Liver (tissue), 8 donors: ENCODE measurements at regions not wholly inside any gene's neighbourhood (a gene's known extent, or its start where the extent isn't known, plus 50 kb on each side); places are given as distances from the start of the nearest gene placed in this dataset.

ENCODE experiments used
- DNase-seq: peaks from one replicate; pipeline ENCODE4 v3.0.0-alpha.2; 2017; ENCODE audit warnings: low spot score
- H3K27ac ChIP-seq, 2 donors: one replicate each; pipeline ENCODE4 v1.7.0; 2013; ENCODE audit warnings: inconsistent platforms in 2 of 2, low read length in 2 of 2, control low read depth in 1 of 2, low read depth in 1 of 2, mild to moderate bottlenecking in 1 of 2
- H3K27me3 ChIP-seq, 4 donors: one replicate each; pipeline versions ENCODE4 v1.6.1 to v1.7.0; 2013; ENCODE audit warnings: low read length in 3 of 4, inconsistent platforms in 1 of 4, mild to moderate bottlenecking in 1 of 4, moderate library complexity in 1 of 4; ENCODE audit not compliant: control insufficient read depth in 4 of 4, insufficient read depth in 4 of 4
- H3K36me3 ChIP-seq, 4 donors: one replicate each; pipeline versions ENCODE4 v1.6.1 to v1.7.0; 2013; ENCODE audit warnings: low read length in 3 of 4, mild to moderate bottlenecking in 3 of 4, low read depth in 1 of 4, moderate library complexity in 1 of 4; ENCODE audit not compliant: control insufficient read depth in 4 of 4, insufficient read depth in 3 of 4
- H3K4me1 ChIP-seq, 4 donors: one replicate each; pipeline versions ENCODE4 v1.6.1 to v1.7.0; 2013; ENCODE audit warnings: low read length in 3 of 4, mild to moderate bottlenecking in 3 of 4, moderate library complexity in 1 of 4; ENCODE audit not compliant: control insufficient read depth in 4 of 4, insufficient read depth in 4 of 4
- H3K4me3 ChIP-seq, 3 donors: one replicate each; pipeline versions ENCODE4 v1.6.1 to v1.7.0; 2013; ENCODE audit warnings: low read length in 3 of 3, control low read depth in 1 of 3, low read depth in 1 of 3, mild to moderate bottlenecking in 1 of 3
- H3K9ac ChIP-seq, 2 donors: one replicate each; pipeline ENCODE4 v1.7.0; 2013; ENCODE audit warnings: low read length in 2 of 2, mild to moderate bottlenecking in 2 of 2, moderate library complexity in 2 of 2, control low read depth in 1 of 2, low read depth in 1 of 2
- H3K9me3 ChIP-seq, 4 donors: one replicate each; pipeline versions ENCODE4 v1.6.1 to v1.7.0; 2013; ENCODE audit warnings: low read length in 3 of 4; ENCODE audit not compliant: control insufficient read depth in 4 of 4
- ATF3 ChIP-seq: IDR thresholded peaks from 2 replicates; pipeline ENCODE4 v1.6.1; 2016; ENCODE audit warnings: antibody characterized with exemption
- CTCF ChIP-seq: fragments of 150-350 bp; IDR thresholded peaks from 2 replicates; pipeline ENCODE4 v1.5.1; 2017; ENCODE audit warnings: improper control_type of control experiment, low read depth, low read length; ENCODE audit not compliant: missing input control
- EGR1 ChIP-seq, 2 donors: IDR thresholded peaks; 2 replicates each; pipeline ENCODE4 v1.6.1; 2016 to 2018; ENCODE audit warnings: antibody characterized with exemption in 2 of 2, low read depth in 2 of 2
- FOXA1 ChIP-seq: IDR thresholded peaks from 2 replicates; pipeline ENCODE4 v1.6.1; 2016; ENCODE audit warnings: antibody characterized with exemption
- FOXA2 ChIP-seq: IDR thresholded peaks from 2 replicates; pipeline ENCODE4 v1.6.1; 2016; ENCODE audit warnings: antibody characterized with exemption
- GABPA ChIP-seq, 2 donors: IDR thresholded peaks in 1 of 2; conservative IDR thresholded peaks in 1 of 2; 2 replicates each; pipeline ENCODE4 v1.6.1; 2016; ENCODE audit warnings: antibody characterized with exemption in 2 of 2, mild to moderate bottlenecking in 1 of 2, moderate library complexity in 1 of 2
- HNF4A ChIP-seq, 2 donors: conservative IDR thresholded peaks; 2 replicates each; pipeline ENCODE4 v1.6.1; 2016; ENCODE audit warnings: antibody characterized with exemption in 2 of 2, mild to moderate bottlenecking in 2 of 2
- HNF4G ChIP-seq: IDR thresholded peaks from 2 replicates; pipeline ENCODE4 v1.6.1; 2016; ENCODE audit warnings: antibody characterized with exemption
- JUND ChIP-seq, 2 donors: IDR thresholded peaks; 2 replicates each; pipeline ENCODE4 v1.6.1; 2016; ENCODE audit warnings: antibody characterized with exemption in 2 of 2
- MAX ChIP-seq: IDR thresholded peaks from 2 replicates; pipeline ENCODE4 v1.6.1; 2016; ENCODE audit warnings: antibody characterized with exemption
- NR2F2 ChIP-seq: IDR thresholded peaks from 2 replicates; pipeline ENCODE4 v1.6.1; 2016; ENCODE audit warnings: antibody characterized with exemption
- RAD21 ChIP-seq, 2 donors: IDR thresholded peaks; 2 replicates each; pipeline ENCODE4 v1.6.1; 2016; ENCODE audit warnings: antibody characterized with exemption in 2 of 2, mild to moderate bottlenecking in 2 of 2
- REST ChIP-seq: IDR thresholded peaks from 2 replicates; pipeline ENCODE4 v1.6.1; 2016; ENCODE audit warnings: antibody characterized with exemption, mild to moderate bottlenecking
- RXRA ChIP-seq, 2 donors: IDR thresholded peaks; 2 replicates each; pipeline ENCODE4 v1.6.1; 2017 to 2018; ENCODE audit warnings: antibody characterized with exemption in 2 of 2, mild to moderate bottlenecking in 1 of 2
- SP1 ChIP-seq: IDR thresholded peaks from 2 replicates; pipeline ENCODE4 v1.6.1; 2018; ENCODE audit warnings: antibody characterized with exemption, mild to moderate bottlenecking
- TAF1 ChIP-seq: conservative IDR thresholded peaks from 2 replicates; pipeline ENCODE4 v1.6.1; 2016; ENCODE audit warnings: antibody characterized with exemption, mild to moderate bottlenecking
- YY1 ChIP-seq: IDR thresholded peaks from 2 replicates; pipeline ENCODE4 v1.6.1; 2016; ENCODE audit warnings: antibody characterized with exemption, mild to moderate bottlenecking
- ZBTB33 ChIP-seq: IDR thresholded peaks from 2 replicates; pipeline ENCODE4 v1.6.1; 2016; ENCODE audit warnings: antibody characterized with exemption
- WGBS: extraction: QIAGEN DNeasy Blood & Tissue Kit; methylation state at CpG from one replicate; pipeline ENCODE4 v1.1.7; 2013; 5-methylcytosine and 5-hydroxymethylcytosine counted together
- donor health status: healthy.
- donor health status: healthy.
- donor health status: healthy.
- donor health status: healthy.
- donor health status: healthy.

GRCh38 chr13:107941345-107942029, 273.8 kb downstream of the LIG4 start:
- TF ChIP-seq HNF4A (conservative IDR thresholded peaks at IDR 0.05) = no peak
- TF ChIP-seq HNF4G = no peak
- TF ChIP-seq TAF1 = no peak
- TF ChIP-seq JUND (IDR thresholded peaks at IDR 0.05) = no peak
- no peak for TF ChIP-seq CTCF
- no peak for TF ChIP-seq EGR1 (IDR thresholded peaks at IDR 0.05; ENCODE audit: low read depth in 2 of 2)
- no peak for TF ChIP-seq MAX
- TF ChIP-seq NR2F2 = no peak
- no peak for TF ChIP-seq GABPA (IDR thresholded peaks at IDR 0.05 in 1 of 2, conservative IDR thresholded peaks at IDR 0.05 in 1 of 2)
- TF ChIP-seq SP1 = no peak
- no peak for TF ChIP-seq FOXA1
- Histone ChIP-seq H3K36me3 (no peaks in the 10 kb centered on the region), H3K4me1 (no peaks in the 10 kb centered on the region), H3K27ac (no peak overlapping the region), H3K4me3 (no peak overlapping the region), H3K9me3 (peaks cover 0 to 4% (median 0%) of the 10 kb centered on the region in 4 donors), H3K27me3 (no peaks in the 10 kb centered on the region), H3K9ac (no peak overlapping the region)
- DNase-seq = no peak
- WGBS = 58% methylated on average over 2 of the region's 2 CpGs

GRCh38 chr13:107937848-107938247, 277.5 kb downstream of the LIG4 start:
- H3K4me1 ChIP-seq = no peaks in the 10 kb centered on the region
- H3K9me3 ChIP-seq = peaks cover 0 to 4% (median 0%) of the 10 kb centered on the region in 4 donors
- H3K27ac ChIP-seq = no peak overlapping the region
- H3K36me3 ChIP-seq = no peaks in the 10 kb centered on the region
- H3K27me3 ChIP-seq = no peaks in the 10 kb centered on the region
- H3K4me3 ChIP-seq = no peak overlapping the region
- no peak for DNase-seq
- TF ChIP-seq ZBTB33 (no peak), JUND (IDR thresholded peaks at IDR 0.05) (no peak), REST (no peak), RAD21 (IDR thresholded peaks at IDR 0.05) (no peak), TAF1 (no peak), ATF3 (no peak), HNF4G (no peak), FOXA1 (no peak), MAX (no peak), NR2F2 (no peak), SP1 (no peak), YY1 (no peak), CTCF (no peak), GABPA (IDR thresholded peaks at IDR 0.05 in 1 of 2, conservative IDR thresholded peaks at IDR 0.05 in 1 of 2) (no peak), FOXA2 (no peak), RXRA (IDR thresholded peaks at IDR 0.05) (no peak)
- WGBS = 79% methylated on average over 2 of the region's 2 CpGs
- no peak overlapping the region for H3K9ac ChIP-seq
